ENCODE measurements at regions not wholly inside any gene's neighbourhood (a gene's known extent, or its start where the extent isn't known, plus 50 kb on each side); places are given as distances from the start of the nearest gene placed in this dataset.
A peak's percentile ranks its signal among the peaks of the same experiment; 100 is the strongest.

DNA sequence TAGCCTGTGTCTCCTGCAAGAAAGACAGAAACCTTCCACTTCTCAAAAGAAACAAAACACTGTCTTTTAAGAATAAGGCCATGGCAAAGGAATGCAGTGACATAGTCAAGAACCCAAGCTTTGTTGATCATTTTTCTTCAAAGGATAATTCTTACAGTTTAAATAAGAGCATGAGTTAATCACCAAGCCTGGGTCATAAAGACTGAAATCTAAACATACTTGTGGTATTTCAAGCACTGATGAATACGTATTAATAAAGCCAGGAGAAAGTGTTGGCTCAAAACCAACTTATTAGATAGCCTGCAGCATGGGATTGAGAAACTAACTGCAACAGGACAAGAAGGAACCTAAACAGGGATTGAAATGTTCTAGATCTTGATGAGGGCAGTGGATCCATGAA lies 143.3 kb upstream of the MTNR1B start:
- peaks cover 28% of the 10 kb centered on the region for H3K4me1 Mint-ChIP-seq (ENCODE audit: low read depth)
- no peak overlapping the region for H3K27ac Mint-ChIP-seq (ENCODE audit: unreplicated experiment)
- no peak for DNase-seq (ENCODE audit: low spot score)
- H3K9me3 Mint-ChIP-seq (ENCODE audit: low read depth) = no peaks in the 10 kb centered on the region
- H3K36me3 Mint-ChIP-seq (ENCODE audit: low read depth) = peaks cover 2% of the 10 kb centered on the region
- TF ChIP-seq, protein P1, sequence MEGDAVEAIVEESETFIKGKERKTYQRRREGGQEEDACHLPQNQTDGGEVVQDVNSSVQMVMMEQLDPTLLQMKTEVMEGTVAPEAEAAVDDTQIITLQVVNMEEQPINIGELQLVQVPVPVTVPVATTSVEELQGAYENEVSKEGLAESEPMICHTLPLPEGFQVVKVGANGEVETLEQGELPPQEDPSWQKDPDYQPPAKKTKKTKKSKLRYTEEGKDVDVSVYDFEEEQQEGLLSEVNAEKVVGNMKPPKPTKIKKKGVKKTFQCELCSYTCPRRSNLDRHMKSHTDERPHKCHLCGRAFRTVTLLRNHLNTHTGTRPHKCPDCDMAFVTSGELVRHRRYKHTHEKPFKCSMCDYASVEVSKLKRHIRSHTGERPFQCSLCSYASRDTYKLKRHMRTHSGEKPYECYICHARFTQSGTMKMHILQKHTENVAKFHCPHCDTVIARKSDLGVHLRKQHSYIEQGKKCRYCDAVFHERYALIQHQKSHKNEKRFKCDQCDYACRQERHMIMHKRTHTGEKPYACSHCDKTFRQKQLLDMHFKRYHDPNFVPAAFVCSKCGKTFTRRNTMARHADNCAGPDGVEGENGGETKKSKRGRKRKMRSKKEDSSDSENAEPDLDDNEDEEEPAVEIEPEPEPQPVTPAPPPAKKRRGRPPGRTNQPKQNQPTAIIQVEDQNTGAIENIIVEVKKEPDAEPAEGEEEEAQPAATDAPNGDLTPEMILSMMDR (IDR thresholded peaks at IDR 0.05) = no peak
- H3K27me3 Mint-ChIP-seq (ENCODE audit: low read depth) = no peaks in the 10 kb centered on the region
- no peak overlapping the region for H3K4me3 Mint-ChIP-seq (ENCODE audit: unreplicated experiment)

DNA sequence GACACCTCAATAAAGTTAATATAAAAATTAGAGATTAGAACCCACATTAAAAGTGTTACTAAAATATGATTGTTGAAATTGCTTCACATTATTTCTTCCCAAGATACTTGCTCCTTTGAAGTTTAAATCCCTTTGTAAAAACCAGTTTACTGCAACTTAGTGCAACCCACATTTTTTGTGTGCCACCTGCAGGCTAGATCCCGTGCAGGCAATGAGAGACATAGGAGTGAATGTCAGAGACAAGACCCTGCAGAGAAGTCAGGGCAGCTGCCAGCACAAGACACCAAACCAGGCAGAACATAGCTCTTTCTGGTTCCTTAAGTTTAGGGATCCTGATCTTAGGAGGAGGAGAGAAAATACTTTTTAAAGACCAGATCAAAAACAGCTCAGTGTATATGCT lies 142.8 kb upstream of the MTNR1B start:
- TF ChIP-seq, protein P1 (IDR thresholded peaks at IDR 0.05) = peak; percentile 43
- Mint-ChIP-seq H3K4me3 (ENCODE audit: unreplicated experiment) (no peak overlapping the region), H3K27ac (ENCODE audit: unreplicated experiment) (peak overlapping the region; percentile 43), H3K36me3 (ENCODE audit: low read depth) (peaks cover 2% of the 10 kb centered on the region), H3K27me3 (ENCODE audit: low read depth) (no peaks in the 10 kb centered on the region), H3K9me3 (ENCODE audit: low read depth) (no peaks in the 10 kb centered on the region), H3K4me1 (ENCODE audit: low read depth) (peaks cover 28% of the 10 kb centered on the region)
- no peak for DNase-seq (ENCODE audit: low spot score)

DNA sequence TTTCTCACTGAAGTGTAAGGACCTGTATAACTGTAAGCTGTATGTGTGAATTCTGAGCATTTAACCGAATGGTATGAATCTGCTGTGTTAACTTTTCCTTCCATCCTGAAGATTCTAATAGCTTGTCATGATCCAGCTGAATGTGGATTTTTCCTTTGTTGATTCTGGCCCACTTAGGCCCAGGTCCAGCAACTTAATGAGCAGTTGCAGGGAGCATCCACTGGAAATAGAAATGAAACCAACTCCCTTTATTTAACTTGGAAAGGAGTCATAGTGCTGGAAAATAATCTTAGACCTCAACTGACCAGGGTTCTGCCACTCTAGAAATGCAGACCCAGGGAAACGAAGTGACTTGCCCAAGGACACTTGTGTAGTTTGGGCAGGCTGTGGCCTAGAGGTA lies 142.3 kb upstream of the MTNR1B start:
- no peaks in the 10 kb centered on the region for H3K27me3 Mint-ChIP-seq (ENCODE audit: low read depth)
- TF ChIP-seq, protein P1 (IDR thresholded peaks at IDR 0.05) = no peak
- H3K27ac Mint-ChIP-seq (ENCODE audit: unreplicated experiment) = no peak overlapping the region
- DNase-seq (ENCODE audit: low spot score) = no peak
- peaks cover 5% of the 10 kb centered on the region for H3K36me3 Mint-ChIP-seq (ENCODE audit: low read depth)
- H3K4me3 Mint-ChIP-seq (ENCODE audit: unreplicated experiment) = no peak overlapping the region
- H3K4me1 Mint-ChIP-seq (ENCODE audit: low read depth) = peaks cover 28% of the 10 kb centered on the region
- H3K9me3 Mint-ChIP-seq (ENCODE audit: low read depth) = no peaks in the 10 kb centered on the region

DNA sequence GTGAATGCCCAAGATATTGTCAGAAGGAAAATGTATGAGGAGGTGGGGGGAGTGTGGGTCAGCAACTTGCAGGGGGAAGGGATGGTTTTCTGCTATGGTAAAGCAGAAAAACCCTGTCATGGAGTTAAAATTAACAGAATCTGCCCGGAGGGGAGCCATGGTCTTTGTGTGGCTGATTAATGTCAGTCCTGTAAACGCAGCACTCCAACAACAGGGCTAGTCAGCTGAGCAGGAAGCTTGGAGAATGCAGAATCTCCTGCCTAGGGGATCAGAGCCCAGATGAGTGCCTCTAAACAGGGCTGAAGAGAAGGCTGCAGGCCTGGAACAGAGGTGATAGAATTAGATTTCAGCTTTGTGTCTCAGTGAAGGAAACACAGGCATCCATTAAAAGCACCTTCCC lies 140.9 kb upstream of the MTNR1B start:
- H3K9me3 Mint-ChIP-seq (ENCODE audit: low read depth) = no peaks in the 10 kb centered on the region
- no peak for DNase-seq (ENCODE audit: low spot score)
- H3K27ac Mint-ChIP-seq (ENCODE audit: unreplicated experiment) = no peak overlapping the region

DNA sequence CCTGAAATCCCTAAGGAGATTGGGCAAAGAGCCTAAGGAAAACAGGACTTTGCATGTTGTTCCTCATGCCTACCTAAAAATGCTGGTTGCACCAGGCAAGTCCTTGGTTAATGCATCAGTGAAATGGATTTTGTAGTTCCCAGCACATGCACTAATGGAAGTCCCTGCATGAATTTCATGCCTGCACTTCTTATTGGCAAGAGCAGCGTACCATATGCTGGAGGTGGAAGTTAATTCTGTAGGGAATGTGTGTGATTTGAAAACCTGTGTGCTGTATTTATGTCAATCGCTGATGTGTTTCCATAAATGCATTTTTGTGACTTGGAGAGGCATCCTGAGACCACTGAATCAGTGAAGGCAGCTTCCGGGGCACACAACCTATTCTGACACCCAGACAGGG lies 140.3 kb upstream of the MTNR1B start:
- Mint-ChIP-seq H3K4me3 (ENCODE audit: unreplicated experiment) (no peak overlapping the region), H3K9me3 (ENCODE audit: low read depth) (no peaks in the 10 kb centered on the region), H3K36me3 (ENCODE audit: low read depth) (peaks cover 5% of the 10 kb centered on the region), H3K4me1 (ENCODE audit: low read depth) (peaks cover 29% of the 10 kb centered on the region), H3K27ac (ENCODE audit: unreplicated experiment) (no peak overlapping the region), H3K27me3 (ENCODE audit: low read depth) (no peaks in the 10 kb centered on the region)
- DNase-seq (ENCODE audit: low spot score) = no peak
- TF ChIP-seq, protein P1 (IDR thresholded peaks at IDR 0.05) = no peak

More for the DNA sequence above, 140.9 kb upstream of the MTNR1B start:
- Mint-ChIP-seq H3K4me1 (ENCODE audit: low read depth) (peaks cover 28% of the 10 kb centered on the region), H3K27me3 (ENCODE audit: low read depth) (no peaks in the 10 kb centered on the region), H3K4me3 (ENCODE audit: unreplicated experiment) (no peak overlapping the region), H3K36me3 (ENCODE audit: low read depth) (peaks cover 5% of the 10 kb centered on the region)
- TF ChIP-seq, protein P1 (IDR thresholded peaks at IDR 0.05) = no peak
